Hematopoietic multipotent progenitor cell treated with erythropoietin and hydrocortisone succinate and interleukin-3 and kit ligand, for 17 days (in vitro differentiated cells): ENCODE measurements at regions not wholly inside any gene's neighbourhood (a gene's known extent, or its start where the extent isn't known, plus 50 kb on each side); places are given as distances from the start of the nearest gene placed in this dataset.
"Not testable (repeated sequence)": the region's sequence is repeated elsewhere in the genome, so short reads cannot be mapped to it uniquely, and the experiment has no call there.

Experiments
- DNase-seq: peaks from one replicate; pipeline ENCODE4 v3.0.0-alpha.2; 2015; ENCODE audit warnings: low spot score

GRCh38 chr12:92395322-92395721 lies 249.7 kb upstream of the BTG1 start:
- no peak for DNase-seq

GRCh38 chr12:92394895-92395294 lies 249.2 kb upstream of the BTG1 start:
- no peak for DNase-seq

- DNase-seq, result no peak
Measured at GRCh38 chr12:92393504-92393903, 247.9 kb upstream of the BTG1 start.

- not testable (repeated sequence) for DNase-seq
Measured at GRCh38 chr12:92391726-92392125, 246.1 kb upstream of the BTG1 start.

- DNase-seq, result no peak
Measured at GRCh38 chr12:92389466-92389865, 243.8 kb upstream of the BTG1 start.

GRCh38 chr12:92385296-92385695 lies 239.7 kb upstream of the BTG1 start:
- no peak for DNase-seq

- no peak for DNase-seq
Measured at GRCh38 chr12:92384571-92384970, 238.9 kb upstream of the BTG1 start.

- no peak for DNase-seq
Measured at GRCh38 chr12:92382383-92382878, 236.8 kb upstream of the BTG1 start.

GRCh38 chr12:92381856-92382255 lies 236.2 kb upstream of the BTG1 start:
- no peak for DNase-seq

- no peak for DNase-seq
Measured at GRCh38 chr12:92378682-92379479, 233.2 kb upstream of the BTG1 start.

GRCh38 chr12:92375504-92375903 lies 229.9 kb upstream of the BTG1 start:
- DNase-seq, result not testable (repeated sequence)

GRCh38 chr12:92370828-92371227 lies 225.2 kb upstream of the BTG1 start:
- no peak for DNase-seq

GRCh38 chr12:92369636-92370035 lies 224.0 kb upstream of the BTG1 start:
- no peak for DNase-seq

GRCh38 chr12:92369056-92369455 lies 223.4 kb upstream of the BTG1 start:
- no peak for DNase-seq

- no peak for DNase-seq
Measured at GRCh38 chr12:92365836-92366235, 220.2 kb upstream of the BTG1 start.

GRCh38 chr12:92365333-92365732 lies 219.7 kb upstream of the BTG1 start:
- DNase-seq, result no peak

GRCh38 chr12:92363295-92364146 lies 217.9 kb upstream of the BTG1 start:
- no peak for DNase-seq

- no peak for DNase-seq
Measured at GRCh38 chr12:92362785-92363184, 217.1 kb upstream of the BTG1 start.

- no peak for DNase-seq
Measured at GRCh38 chr12:92362126-92362525, 216.5 kb upstream of the BTG1 start.

GRCh38 chr12:92360543-92360942 lies 214.9 kb upstream of the BTG1 start:
- DNase-seq, result no peak

- DNase-seq, result no peak
Measured at GRCh38 chr12:92359581-92360209, 214.0 kb upstream of the BTG1 start.

- DNase-seq, result no peak
Measured at GRCh38 chr12:92357584-92358261, 212.1 kb upstream of the BTG1 start.
